Left renal cortex interstitium (tissue), 4 donors: ENCODE measurements at regions not wholly inside any gene's neighbourhood (a gene's known extent, or its start where the extent isn't known, plus 50 kb on each side); places are given as distances from the start of the nearest gene placed in this dataset.
"Not testable (repeated sequence)": the region's sequence is repeated elsewhere in the genome, so short reads cannot be mapped to it uniquely, and the experiment has no call there.

Experiments
- DNase-seq, 4 donors: peaks; one replicate each; pipeline ENCODE4 v3.0.0-alpha.2; 2013; ENCODE audit warnings: low read depth in 4 of 4, low spot score in 2 of 4, missing footprints in 1 of 4

DNA sequence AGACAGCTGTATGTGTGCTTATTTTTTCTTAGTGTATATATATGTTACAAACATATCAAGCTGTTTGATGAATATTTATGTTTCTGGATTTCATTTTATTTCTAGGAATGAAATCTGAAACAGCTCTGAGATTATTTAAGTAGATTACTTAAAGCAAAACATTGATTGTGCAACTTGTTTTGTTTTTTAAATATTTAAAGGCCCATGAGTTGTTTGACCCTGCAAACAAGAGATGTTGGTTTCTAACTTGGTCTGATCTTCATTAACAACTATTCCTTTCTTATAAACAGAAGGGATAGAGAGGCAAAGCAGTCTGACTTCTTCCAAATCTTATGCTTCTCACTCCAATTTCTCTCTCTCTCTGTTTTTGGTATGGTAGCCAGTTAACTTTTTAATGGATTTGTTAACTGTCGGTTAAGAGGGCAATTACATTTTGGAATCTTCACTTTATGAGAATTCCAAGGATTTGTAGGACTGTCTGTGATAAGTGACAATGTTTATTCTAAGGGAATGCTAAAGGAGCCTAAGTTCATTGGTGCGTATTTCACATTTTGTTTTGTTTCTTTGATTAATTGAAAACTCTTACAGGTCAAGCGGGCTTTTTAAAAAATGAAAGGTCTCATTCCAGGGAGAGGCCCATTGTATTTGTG, 102.6 kb upstream of the HMGA2 start:
- DNase-seq = no peak

DNA sequence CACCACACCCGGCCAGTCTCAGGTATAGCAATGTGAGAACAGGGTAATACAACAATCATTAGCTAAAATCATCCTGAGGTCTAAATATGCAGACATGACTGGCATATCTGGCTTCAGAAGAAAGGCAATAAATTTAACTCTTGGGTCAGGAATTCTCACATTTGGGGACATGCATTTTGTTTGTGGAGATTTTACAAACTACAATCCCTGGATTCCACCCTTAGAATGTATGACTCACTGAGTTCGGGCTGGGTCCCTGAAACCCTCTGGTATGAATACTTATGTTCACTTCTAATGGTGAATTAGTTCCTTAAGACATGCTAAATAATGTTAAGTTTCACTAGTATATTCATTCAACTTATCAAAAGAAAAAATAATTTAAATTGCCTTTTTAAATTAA, 98.9 kb upstream of the HMGA2 start:
- no peak for DNase-seq

DNA sequence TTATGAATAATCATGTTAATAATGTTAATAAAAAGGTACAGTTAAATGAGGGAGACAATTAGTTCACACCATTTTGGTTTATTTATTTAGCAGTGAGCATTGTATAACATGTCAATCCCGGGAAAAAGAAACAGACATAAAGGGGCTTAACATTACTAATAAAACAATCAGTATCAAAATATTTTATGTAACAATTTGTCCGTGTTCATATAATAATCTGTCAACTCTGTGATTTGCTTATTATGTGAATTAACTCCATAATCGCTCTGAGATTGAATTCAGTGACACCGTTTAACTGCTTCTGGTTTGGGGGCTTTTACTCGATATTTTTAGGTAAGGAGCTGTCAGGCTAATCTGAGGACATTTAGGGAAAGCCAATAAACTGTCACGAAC, 95.8 kb upstream of the HMGA2 start:
- no peak for DNase-seq

DNA sequence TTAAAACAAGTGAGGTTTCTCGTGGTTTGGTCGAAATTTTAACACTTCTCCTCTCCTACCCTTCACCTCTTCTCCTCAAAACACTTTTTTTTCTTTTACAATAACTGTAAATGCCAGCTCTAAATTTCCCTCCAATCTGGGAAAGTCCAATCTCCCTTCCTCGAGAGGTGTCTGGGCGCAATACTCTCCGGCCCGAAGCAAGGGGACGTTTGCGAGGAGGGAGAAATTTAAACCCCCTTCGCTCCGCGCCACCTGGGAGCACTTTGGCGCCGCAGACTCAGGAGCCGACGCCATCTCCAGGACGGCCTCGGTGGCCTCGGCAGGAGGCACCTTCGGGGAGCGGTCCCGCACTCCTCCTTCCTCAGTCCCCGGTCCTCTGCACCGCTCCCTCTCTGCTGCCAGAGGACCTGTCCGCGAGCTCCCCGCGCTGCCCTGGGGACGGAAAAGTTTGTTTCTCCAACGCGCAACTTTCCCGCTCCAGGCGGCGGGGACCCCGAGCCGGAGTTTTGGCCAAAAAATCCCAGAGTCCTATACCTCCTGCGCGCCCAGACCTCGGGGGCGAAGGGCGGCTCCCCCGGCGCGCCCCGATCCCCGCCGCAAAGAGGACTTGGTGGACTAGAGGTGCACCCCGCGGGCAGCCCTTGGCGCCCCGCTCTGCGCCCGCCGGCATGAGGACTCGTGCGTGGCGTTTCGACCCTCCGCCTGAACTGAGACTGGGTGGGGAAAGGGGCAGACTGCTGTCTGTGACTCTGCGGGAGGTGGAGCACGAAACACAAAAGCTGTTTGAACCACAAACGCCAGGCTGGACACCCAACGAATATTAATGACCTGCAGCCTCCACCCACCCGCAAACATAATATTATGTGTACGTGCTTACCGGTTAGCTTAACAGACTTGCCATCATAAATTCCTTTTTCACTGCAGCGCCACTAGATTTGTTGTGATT, 95.2 kb upstream of the HMGA2 start:
- peak in 2 of 4 donors; percentile 43 to 51 for DNase-seq

DNA sequence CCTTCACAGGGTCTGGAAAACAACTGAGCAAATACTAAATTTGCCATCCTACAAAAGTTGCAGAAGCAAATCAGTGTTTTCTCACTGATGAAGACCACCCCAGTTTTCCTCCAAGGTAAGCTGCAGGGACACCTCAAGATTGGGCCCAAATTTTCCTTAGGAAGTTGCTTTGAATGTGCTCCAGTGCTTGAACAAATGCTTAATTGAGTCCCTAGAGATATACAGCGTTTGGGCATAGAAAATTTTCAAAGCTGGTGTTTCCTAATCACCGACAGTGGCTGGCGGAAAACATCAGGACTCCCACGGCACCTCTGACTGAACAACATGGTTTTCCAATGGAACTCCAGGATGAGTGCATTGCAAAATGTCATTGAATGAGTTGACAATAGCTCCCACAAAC, 92.5 kb upstream of the HMGA2 start:
- DNase-seq = no peak

DNA sequence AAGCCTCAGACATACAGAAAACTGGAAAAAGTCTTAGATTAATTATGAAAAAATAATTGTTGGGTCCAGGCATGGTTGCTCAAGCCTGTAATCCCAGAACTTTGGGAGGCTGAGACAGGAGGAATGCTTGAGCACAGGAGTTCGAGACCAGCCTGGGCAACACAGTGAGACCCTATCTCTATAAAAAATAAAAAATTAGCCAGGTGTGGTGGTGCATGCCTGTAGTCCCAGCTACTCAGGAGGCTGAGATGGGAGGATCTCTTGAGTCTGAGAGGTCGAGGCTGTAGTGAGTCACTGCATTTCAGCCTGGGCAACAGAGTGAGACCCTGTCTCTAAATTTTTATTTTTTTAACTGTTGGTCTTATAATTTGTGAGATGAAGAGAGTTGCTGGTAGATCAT, 90.6 kb upstream of the HMGA2 start:
- not testable (repeated sequence) for DNase-seq

DNA sequence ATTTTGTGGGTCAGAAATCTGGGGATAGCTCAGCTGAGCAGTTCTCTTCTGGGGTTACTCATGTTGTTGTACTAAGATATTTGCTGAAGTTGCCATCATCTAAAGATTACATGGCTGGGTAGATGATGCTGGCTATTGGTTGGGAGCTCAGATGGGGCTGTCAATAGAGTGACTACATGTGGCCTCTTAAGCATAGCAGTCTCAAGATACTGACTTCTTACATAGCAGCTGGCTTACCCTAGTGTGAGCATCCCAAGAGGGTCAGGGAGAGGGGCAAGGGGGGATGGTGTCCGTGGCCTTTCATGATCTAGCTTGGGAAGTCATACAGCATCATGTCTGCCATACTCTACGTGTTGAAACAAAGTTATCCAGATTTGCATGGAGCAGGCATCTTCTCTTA, 90.1 kb upstream of the HMGA2 start:
- DNase-seq = no peak

DNA sequence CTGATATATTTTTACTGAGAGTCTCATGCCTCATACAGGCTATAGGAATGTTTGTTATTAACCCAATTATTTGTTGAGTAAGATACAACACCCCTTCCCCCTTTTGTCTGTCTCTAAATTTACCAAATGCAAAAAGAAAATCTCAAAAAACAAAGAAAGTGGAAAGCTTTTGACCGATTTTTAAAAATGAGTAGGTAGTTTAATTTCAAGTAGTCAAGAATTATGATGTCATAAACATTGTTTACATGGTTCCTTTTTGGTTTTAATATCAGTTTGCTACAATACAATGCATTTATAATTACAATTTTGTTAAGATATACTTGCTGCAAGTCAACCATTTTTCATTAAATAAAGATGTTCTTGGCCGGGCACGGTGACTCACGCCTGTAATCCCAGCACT, 84.7 kb upstream of the HMGA2 start:
- DNase-seq = no peak

DNA sequence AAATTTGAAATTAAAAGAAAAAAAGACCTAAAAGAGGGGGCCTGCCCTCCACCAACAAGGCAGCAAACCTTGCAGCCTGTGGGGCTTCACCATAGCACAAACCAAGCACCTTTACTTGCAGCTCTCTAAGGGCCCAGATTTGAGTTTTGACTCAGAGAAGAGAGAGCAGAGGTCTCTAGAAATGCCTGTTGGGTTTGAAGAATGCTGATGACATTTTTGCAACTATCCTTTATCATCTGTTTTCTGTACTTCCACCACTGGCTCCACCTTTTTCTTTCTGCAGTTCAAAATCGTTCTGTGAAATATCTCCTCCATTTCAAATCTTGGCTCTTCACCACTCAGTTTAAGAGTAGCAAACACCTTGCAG, 83.8 kb upstream of the HMGA2 start:
- DNase-seq = no peak

DNA sequence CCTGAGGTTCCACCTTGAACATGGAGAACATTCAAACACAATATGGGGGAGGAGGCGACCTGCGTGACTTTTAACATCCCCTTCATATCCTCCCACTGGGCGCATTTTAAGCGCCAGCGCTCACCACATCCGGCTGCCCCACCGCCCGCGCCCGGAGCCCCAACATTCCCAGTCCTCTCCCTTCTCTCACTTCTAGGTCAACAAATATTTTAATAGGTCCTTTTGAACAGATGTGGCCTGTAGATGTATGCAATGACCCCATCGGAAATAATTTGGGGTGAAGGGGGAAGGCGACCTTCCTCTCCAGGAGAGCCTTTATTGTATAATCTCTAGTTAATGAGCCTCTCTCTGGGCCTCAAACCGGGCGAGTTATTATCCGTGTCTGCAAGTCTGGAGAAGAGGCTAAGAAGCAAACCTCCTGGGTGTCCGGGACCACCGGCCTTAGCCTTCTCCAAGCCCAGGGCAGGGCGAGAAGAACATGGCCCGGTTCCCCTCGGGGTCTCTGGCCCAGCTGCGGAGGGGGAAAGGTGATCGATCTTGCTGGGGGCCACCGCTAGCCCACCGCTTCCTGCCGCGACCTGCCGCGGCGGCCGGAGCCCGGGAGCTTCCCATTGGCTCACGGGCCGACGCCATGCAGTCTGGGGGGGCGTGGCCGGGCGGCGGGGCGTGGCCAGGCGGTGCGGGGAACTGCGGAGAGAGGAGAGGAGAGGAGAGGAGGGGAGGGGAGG, 83.2 kb upstream of the HMGA2 start:
- DNase-seq = peak; percentile 75 to 86 (median 82)

DNA sequence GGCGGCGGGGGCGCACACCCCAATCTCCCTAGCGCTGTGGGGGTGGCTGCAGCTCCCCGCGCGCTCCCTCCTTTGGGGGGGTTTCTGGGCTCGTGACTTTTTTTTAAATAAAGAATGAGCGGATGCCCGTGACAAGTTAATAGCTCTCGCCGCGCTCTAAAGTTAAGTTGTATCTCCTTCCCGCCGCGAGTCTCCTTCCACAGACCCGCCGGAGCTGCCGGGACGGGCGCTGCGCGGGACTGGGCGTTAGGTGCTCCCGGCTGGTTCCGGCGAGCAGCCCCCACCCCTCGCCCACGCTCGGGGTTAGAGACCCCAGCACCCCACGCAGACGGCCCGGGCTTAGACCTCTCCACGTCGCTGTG, 82.6 kb upstream of the HMGA2 start:
- peak in 2 of 4 donors; percentile 34 to 67 for DNase-seq

DNA sequence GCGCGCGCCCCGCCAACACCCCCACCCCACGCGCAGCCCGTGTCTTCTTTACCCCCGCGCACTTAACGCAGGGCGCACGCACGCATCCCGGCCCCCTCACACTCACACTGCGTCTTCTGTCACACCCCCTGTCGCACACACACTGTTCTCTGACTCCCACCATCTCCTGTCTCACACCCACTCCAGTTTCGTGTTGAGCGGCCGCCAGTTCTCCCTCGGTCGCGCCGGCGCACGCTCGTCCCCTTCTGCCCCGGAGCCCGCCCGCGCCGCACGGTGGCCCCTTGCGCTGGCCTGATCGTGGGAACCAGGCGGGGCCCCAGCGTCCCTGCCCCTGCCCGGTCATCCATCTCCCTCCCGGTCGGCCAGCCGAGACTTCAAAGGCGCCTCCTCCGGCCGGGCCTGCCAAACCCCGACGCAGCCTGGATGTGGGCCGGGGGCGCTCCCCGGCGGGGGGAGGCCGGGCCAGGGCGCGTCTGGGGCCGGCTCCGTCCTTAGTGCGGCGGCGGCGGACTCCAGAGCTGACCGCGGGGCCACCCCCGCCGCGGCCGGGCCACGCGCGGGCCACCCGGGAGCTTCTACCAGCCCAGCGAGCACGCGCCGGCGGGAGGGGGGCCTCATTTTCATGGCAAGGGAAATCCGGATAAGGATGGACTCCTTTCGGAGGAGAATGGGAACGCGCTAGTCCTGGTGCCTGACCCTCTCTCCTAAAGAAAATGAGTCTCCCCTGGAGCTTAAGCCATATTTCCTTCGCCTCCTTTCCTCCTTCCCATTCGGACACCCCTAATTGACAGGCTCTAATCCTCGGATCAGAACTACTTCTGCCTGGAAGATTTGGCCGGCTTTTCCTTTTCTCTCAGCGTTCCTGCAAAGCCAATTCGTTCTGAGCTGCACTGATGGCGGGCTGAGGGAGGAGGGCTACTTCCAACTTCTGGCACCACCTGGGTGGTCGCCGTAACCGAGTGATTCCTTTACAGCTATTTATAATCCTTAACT, 82.0 kb upstream of the HMGA2 start:
- peak in 3 of 4 donors; percentile 62 to 75 (median 68) for DNase-seq

DNA sequence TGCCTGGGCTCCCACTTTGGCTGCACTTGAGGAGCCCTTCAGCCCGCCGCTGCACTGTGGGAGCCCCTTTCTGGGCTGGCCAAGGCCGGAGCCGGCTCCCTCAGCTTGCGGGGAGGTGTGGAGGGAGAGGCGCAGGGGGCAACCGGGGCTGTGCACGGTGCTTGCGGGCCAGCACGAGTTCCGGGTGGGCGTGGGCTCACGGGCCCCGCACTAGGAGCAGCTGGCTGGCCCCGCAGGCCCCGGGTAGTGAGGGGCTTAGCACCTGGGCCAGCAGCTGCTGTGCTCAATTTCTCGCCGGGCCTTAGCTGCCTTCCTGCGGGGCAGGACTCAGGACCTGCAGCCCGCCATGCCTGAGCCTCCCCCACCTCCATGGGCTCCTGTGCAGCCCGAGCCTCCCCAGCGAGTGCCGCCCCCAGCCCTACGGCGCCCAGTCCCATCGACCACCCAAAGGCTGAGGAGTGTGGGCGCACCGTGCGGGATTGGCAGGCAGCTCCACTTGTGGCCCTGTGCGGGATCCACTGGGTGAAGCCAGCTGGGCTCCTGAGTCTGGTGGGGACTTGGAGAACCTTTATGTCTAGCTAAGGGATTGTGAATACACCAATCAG, 79.9 kb upstream of the HMGA2 start:
- not testable (repeated sequence) for DNase-seq

DNA sequence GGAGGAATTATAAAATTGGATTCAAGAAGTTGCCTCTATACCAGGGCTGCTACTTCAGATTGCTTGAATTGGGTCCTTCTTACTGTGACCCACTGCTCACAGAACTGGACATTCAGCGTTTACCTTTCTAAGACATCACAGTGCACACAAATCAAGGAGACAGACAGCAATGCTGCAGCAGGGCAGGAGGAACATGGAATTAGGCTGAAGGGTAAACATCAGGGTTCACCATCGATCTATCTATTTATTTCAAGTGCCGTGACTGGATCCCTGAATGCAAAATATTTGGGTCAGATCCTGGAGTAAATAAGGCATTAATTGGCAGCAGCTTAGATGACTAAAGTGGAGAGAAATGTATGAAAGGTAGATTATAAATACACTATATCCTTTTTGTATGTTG, 76.9 kb upstream of the HMGA2 start:
- no peak for DNase-seq

DNA sequence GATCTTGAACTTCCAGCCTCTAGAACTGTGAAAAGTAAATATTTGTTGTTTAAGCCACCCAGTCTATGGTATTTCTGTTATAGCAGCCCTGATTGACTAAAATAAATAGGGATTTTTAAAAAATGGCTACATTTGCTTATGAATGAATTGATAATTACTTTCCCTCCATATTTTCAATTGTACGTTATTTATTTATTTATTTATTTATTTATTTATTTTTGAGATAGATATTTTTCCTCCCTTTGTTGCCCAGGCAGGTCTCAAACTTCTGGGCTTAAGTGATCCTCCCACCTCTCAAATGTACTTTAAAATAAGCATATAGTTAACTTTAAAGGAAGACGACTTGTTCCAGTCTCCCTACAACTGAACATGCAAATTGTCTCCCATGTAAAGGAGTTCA, 76.0 kb upstream of the HMGA2 start:
- DNase-seq = no peak

DNA sequence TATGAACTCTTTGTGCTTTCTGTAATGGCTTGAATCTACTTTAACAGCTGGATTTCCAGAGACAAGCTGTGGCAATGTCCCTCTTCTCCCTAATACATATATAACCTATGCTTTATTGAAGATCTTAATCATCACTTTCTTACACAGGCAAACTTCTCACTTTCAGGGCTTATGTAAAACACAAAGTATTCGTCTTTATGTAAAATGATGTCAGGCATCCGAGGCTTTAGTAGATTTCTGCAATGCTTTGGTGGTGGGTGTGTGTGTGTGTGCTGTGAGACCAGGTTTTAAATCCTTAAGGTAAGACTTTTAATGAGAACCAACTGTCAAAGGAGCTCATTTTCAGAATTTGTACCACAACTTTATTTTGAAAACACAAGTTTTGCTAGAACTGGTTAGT, 70.0 kb upstream of the HMGA2 start:
- no peak for DNase-seq

DNA sequence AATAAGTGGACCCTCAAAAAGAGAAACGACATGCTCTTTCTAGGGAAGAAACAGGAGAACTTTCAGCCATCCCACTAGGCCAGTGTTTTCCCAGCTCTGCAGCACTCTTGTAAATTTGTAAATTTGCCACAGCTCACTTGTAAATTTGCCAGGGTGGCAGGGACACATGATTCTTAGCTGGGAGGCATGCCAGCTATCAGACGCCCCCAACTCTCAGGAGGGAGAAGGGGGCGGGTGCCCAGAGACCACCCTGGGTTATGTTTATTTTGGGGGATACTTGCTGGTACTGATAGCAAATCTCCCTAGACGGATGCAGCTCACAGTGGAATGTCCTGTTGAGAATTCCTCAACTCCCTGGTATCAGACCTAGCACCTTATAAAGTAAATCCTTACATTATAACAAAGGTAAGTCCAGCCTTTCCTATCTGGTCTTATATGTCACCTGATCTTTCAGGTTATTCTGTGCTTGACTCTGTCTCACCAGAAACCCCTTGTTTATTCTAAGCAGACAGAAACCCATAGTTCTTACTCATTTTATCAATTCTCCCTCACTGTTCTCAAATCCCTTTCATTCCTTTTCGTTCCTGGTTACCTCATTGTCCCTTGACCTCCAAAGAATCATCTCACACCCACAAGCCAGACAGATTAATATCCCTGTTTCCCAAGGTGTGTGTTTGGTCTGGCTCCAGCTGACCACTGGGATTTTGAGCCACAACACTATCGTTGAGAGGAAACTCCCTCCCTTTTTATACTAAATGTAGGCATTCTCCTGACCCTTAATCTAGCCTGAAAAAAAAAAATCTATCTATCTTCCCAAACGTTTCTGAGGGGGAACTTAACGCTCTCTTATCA, 69.3 kb upstream of the HMGA2 start:
- no peak for DNase-seq

DNA sequence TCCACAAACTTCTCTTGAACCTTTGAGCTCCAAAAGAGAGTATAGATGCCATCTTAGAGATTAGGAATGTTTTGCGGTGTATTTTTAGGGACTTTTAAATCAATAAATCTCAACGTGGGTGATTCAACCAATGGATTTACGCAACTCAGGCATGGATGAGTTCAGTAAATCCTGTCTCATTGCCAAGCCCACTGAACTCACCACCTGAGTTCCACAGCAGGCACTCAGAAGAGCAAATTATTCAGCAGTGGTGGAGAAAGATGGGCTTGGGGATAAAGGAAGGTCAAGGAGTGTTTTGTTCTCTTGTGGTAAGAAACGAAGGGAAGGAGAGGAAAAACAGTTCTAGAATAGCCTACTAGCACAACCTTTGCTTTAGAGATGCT, 68.7 kb upstream of the HMGA2 start:
- DNase-seq = no peak

DNA sequence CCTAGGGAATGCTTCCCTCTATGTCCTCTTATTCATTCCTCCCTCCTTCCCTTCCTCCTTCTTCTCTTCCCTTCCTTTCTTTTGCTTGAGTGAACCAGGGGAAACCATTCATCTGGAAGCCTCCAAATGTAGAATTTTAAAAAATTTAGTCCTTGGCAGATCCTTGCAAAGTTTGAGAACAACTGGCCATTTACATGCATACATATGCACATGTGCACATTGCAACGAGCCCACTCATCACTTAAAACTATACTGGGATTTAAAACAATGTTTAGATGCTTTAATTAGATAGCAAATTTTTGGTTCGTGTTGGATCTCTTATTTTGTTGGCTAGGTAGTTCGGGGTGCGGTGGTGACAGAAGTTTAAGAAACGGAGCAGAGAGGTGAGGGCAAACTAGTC, 68.0 kb upstream of the HMGA2 start:
- DNase-seq = no peak
